ENCODE measurements at regions not wholly inside any gene's neighbourhood (a gene's known extent, or its start where the extent isn't known, plus 50 kb on each side); places are given as distances from the start of the nearest gene placed in this dataset.
"Not testable (repeated sequence)": the region's sequence is repeated elsewhere in the genome, so short reads cannot be mapped to it uniquely, and the experiment has no call there.

DNA sequence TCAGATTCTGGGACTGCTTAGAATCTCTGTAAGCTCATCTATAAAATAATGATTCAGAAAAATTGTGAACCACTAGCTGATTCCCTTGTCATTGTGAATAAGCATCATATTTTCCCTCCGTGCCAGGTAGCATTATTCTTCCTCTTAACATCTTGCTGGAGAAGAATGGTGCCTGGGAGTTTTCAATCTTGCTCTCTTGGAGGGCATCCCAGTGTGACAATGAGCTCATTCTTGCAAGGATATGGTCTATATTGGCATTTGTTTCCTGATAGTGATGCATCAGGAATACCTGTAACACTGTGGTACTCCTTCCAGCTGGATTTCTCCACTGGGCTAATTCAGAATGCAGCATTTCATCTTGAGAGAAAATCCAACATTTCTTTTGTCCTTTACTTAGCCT, 126.4 kb upstream of the ITGB1 start:
- Histone ChIP-seq H3K9ac (ENCODE audit: low read length) (no peak overlapping the region), H3K9me3 (ENCODE audit: insufficient read depth, low read length) (no peaks in the 10 kb centered on the region), H3K79me2 (ENCODE audit: insufficient read depth, low read length) (no peaks in the 10 kb centered on the region), H3K36me3 (ENCODE audit: low read length) (no peaks in the 10 kb centered on the region), H3K4me3 (ENCODE audit: insufficient read depth, low read length, poor library complexity, severe bottlenecking) (no peak overlapping the region), H3K9me2 (replicated peaks; ENCODE audit: insufficient read depth, low read length) (no peaks in the 10 kb centered on the region), H3K27me3 (ENCODE audit: low read length) (no peaks in the 10 kb centered on the region), H3K4me2 (ENCODE audit: low read depth, low read length, poor library complexity, severe bottlenecking) (no peak overlapping the region), H4K20me1 (ENCODE audit: low read depth, low read length) (no peaks in the 10 kb centered on the region), H3K27ac (ENCODE audit: low read depth, low read length) (no peak overlapping the region), H2AFZ (ENCODE audit: low read depth, low read length, severe bottlenecking) (no peak overlapping the region), H3F3A (ENCODE audit: insufficient read depth) (no peaks in the 10 kb centered on the region)
- TF ChIP-seq EZH2phosphoT487 (conservative IDR thresholded peaks at IDR 0.05; ENCODE audit: low read length): no peak
- TF ChIP-seq, protein P1, sequence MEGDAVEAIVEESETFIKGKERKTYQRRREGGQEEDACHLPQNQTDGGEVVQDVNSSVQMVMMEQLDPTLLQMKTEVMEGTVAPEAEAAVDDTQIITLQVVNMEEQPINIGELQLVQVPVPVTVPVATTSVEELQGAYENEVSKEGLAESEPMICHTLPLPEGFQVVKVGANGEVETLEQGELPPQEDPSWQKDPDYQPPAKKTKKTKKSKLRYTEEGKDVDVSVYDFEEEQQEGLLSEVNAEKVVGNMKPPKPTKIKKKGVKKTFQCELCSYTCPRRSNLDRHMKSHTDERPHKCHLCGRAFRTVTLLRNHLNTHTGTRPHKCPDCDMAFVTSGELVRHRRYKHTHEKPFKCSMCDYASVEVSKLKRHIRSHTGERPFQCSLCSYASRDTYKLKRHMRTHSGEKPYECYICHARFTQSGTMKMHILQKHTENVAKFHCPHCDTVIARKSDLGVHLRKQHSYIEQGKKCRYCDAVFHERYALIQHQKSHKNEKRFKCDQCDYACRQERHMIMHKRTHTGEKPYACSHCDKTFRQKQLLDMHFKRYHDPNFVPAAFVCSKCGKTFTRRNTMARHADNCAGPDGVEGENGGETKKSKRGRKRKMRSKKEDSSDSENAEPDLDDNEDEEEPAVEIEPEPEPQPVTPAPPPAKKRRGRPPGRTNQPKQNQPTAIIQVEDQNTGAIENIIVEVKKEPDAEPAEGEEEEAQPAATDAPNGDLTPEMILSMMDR (IDR thresholded peaks at IDR 0.05; ENCODE audit: insufficient read depth, low read length, poor library complexity, severe bottlenecking): no peak

- Histone ChIP-seq H3K79me2 (ENCODE audit: insufficient read depth, low read length) (no peaks in the 10 kb centered on the region), H2AFZ (ENCODE audit: low read depth, low read length, severe bottlenecking) (no peak overlapping the region), H3K9me3 (ENCODE audit: insufficient read depth, low read length) (no peaks in the 10 kb centered on the region), H3K4me2 (ENCODE audit: low read depth, low read length, poor library complexity, severe bottlenecking) (no peak overlapping the region), H3F3A (ENCODE audit: insufficient read depth) (no peaks in the 10 kb centered on the region), H3K9me2 (replicated peaks; ENCODE audit: insufficient read depth, low read length) (no peaks in the 10 kb centered on the region), H3K27me3 (ENCODE audit: low read length) (no peaks in the 10 kb centered on the region), H3K4me3 (ENCODE audit: insufficient read depth, low read length, poor library complexity, severe bottlenecking) (no peak overlapping the region), H3K36me3 (ENCODE audit: low read length) (no peaks in the 10 kb centered on the region), H3K27ac (ENCODE audit: low read depth, low read length) (no peak overlapping the region), H3K9ac (ENCODE audit: low read length) (no peak overlapping the region), H4K20me1 (ENCODE audit: low read depth, low read length) (no peaks in the 10 kb centered on the region)
- TF ChIP-seq, protein P1 (IDR thresholded peaks at IDR 0.05; ENCODE audit: insufficient read depth, low read length, poor library complexity, severe bottlenecking): no peak
- no peak for TF ChIP-seq EZH2phosphoT487 (conservative IDR thresholded peaks at IDR 0.05; ENCODE audit: low read length)
Measured at GRCh38 chr10:33082373-33082895, 124.4 kb upstream of the ITGB1 start.

DNA sequence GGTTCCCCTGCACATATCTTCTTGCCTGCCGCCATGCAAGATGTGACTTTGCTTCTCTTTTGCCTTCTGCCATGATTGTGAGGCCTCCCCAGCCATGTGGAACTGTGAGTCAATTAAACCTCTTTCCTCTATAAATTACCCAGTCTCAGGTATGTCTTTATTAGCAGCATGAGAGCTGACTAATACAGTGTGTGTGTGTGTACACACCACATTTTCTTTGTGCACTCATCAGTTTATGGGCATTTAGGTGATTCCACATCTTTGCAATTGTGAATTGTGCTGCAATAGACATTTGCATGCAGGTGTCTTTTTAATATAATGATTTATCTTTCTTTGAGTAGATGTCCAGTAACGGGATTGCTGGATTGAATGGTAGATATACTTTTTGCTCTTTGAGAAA, 122.4 kb upstream of the ITGB1 start:
- H3K9me2 ChIP-seq (replicated peaks; ENCODE audit: insufficient read depth, low read length); H2AFZ ChIP-seq (ENCODE audit: low read depth, low read length, severe bottlenecking); H3F3A ChIP-seq (ENCODE audit: insufficient read depth); H3K4me2 ChIP-seq (ENCODE audit: low read depth, low read length, poor library complexity, severe bottlenecking); H3K27ac ChIP-seq (ENCODE audit: low read depth, low read length); H3K36me3 ChIP-seq (ENCODE audit: low read length); H3K27me3 ChIP-seq (ENCODE audit: low read length); H4K20me1 ChIP-seq (ENCODE audit: low read depth, low read length); H3K79me2 ChIP-seq (ENCODE audit: insufficient read depth, low read length); H3K9ac ChIP-seq (ENCODE audit: low read length); H3K4me3 ChIP-seq (ENCODE audit: insufficient read depth, low read length, poor library complexity, severe bottlenecking); H3K9me3 ChIP-seq (ENCODE audit: insufficient read depth, low read length): not testable (repeated sequence)

- no peak overlapping the region for H3K4me2 ChIP-seq (ENCODE audit: low read depth, low read length, poor library complexity, severe bottlenecking)
- no peaks in the 10 kb centered on the region for H3F3A ChIP-seq (ENCODE audit: insufficient read depth)
- no peak overlapping the region for H2AFZ ChIP-seq (ENCODE audit: low read depth, low read length, severe bottlenecking)
Measured at GRCh38 chr10:33074443-33074842, 116.4 kb upstream of the ITGB1 start.

More at GRCh38 chr10:33074443-33074842, 116.4 kb upstream of the ITGB1 start:
- Histone ChIP-seq H3K9ac (ENCODE audit: low read length) (no peak overlapping the region), H3K9me2 (replicated peaks; ENCODE audit: insufficient read depth, low read length) (no peaks in the 10 kb centered on the region), H3K36me3 (ENCODE audit: low read length) (no peaks in the 10 kb centered on the region), H3K27me3 (ENCODE audit: low read length) (no peaks in the 10 kb centered on the region), H3K79me2 (ENCODE audit: insufficient read depth, low read length) (no peaks in the 10 kb centered on the region), H4K20me1 (ENCODE audit: low read depth, low read length) (no peaks in the 10 kb centered on the region), H3K4me3 (ENCODE audit: insufficient read depth, low read length, poor library complexity, severe bottlenecking) (no peak overlapping the region), H3K27ac (ENCODE audit: low read depth, low read length) (no peak overlapping the region), H3K9me3 (ENCODE audit: insufficient read depth, low read length) (no peaks in the 10 kb centered on the region)
- TF ChIP-seq EZH2phosphoT487 (conservative IDR thresholded peaks at IDR 0.05; ENCODE audit: low read length): no peak
- TF ChIP-seq, protein P1 (IDR thresholded peaks at IDR 0.05; ENCODE audit: insufficient read depth, low read length, poor library complexity, severe bottlenecking): no peak

Data from SU-DHL-6 (cell line).